SU-DHL-6 (cell line): ENCODE measurements at regions not wholly inside any gene's neighbourhood (a gene's known extent, or its start where the extent isn't known, plus 50 kb on each side); places are given as distances from the start of the nearest gene placed in this dataset.

Experiments used
- H2AFZ ChIP-seq: fragments of 200-600 bp; sonication (generic); 2 replicates; pipeline ENCODE4 v1.6.1; 2014; ENCODE audit warnings: low read depth, mild to moderate bottlenecking, moderate library complexity, mixed read lengths, antibody characterized with exemption, low read length; ENCODE audit not compliant: severe bottlenecking
- H3F3A ChIP-seq: fragments of 200-600 bp; shearing (Covaris generic); 2 replicates; pipeline ENCODE4 v1.6.0; 2016; ENCODE audit warnings: antibody characterized with exemption, mild to moderate bottlenecking; ENCODE audit not compliant: insufficient read depth
- H3K27ac ChIP-seq: fragments of 200-600 bp; sonication (generic); 2 replicates; pipeline ENCODE4 v1.5.1; 2016; ENCODE audit warnings: low read depth, mild to moderate bottlenecking, low read length, moderate library complexity, mixed read lengths
- H3K27me3 ChIP-seq: fragments of 200-600 bp; sonication (generic), shearing (Covaris generic); 2 replicates; pipeline ENCODE4 v1.6.0; 2014; ENCODE audit warnings: mild to moderate bottlenecking, low read length
- H3K36me3 ChIP-seq: fragments of 200-600 bp; sonication (generic); 2 replicates; pipeline ENCODE4 v1.6.1; 2014; ENCODE audit warnings: mild to moderate bottlenecking, low read length, mixed read lengths
- H3K4me2 ChIP-seq: fragments of 300-600, 200-600 bp; shearing (Covaris generic), sonication (generic); 2 replicates; pipeline ENCODE4 v1.6.0; 2014; ENCODE audit warnings: low read length, low read depth, mild to moderate bottlenecking; ENCODE audit not compliant: poor library complexity, severe bottlenecking
- H3K4me3 ChIP-seq: fragments of 200-600 bp; sonication (generic); 2 replicates; pipeline ENCODE4 v1.5.1; 2014; ENCODE audit warnings: antibody characterized with exemption, low read length, mild to moderate bottlenecking, mixed read lengths; ENCODE audit not compliant: insufficient read depth, poor library complexity, severe bottlenecking
- H3K79me2 ChIP-seq: fragments of 200-600 bp; sonication (generic); 2 replicates; pipeline ENCODE4 v1.6.1; 2014; ENCODE audit warnings: mild to moderate bottlenecking, low read length, moderate library complexity; ENCODE audit not compliant: insufficient read depth
- H3K9ac ChIP-seq: fragments of 200-600 bp; sonication (generic); 2 replicates; pipeline ENCODE4 v1.7.0; 2014; ENCODE audit warnings: mild to moderate bottlenecking, low read length
- H3K9me2 ChIP-seq: fragments of 200-600 bp; sonication (generic); replicated peaks from 2 replicates; pipeline ENCODE4 v1.6.1; 2014; ENCODE audit warnings: low read length; ENCODE audit not compliant: insufficient read depth
- H3K9me3 ChIP-seq: fragments of 200-600 bp; sonication (generic); 2 replicates; pipeline ENCODE4 v1.6.1; 2014; ENCODE audit warnings: low read length, mixed read lengths; ENCODE audit not compliant: insufficient read depth
- H4K20me1 ChIP-seq: fragments of 200-600 bp; sonication (generic); 2 replicates; pipeline ENCODE4 v1.6.1; 2014; ENCODE audit warnings: low read depth, mild to moderate bottlenecking, antibody characterized with exemption, low read length, moderate library complexity, mixed read lengths
- EZH2phosphoT487 ChIP-seq: fragments of 200-600 bp; sonication (generic), shearing (Covaris generic); conservative IDR thresholded peaks from 2 replicates; pipeline ENCODE4 v1.6.1; 2018; ENCODE audit warnings: mild to moderate bottlenecking, antibody characterized with exemption, low read length, moderate library complexity, mixed read lengths
- TF ChIP-seq, protein P1 (sequence below): fragments of 200-600 bp; sonication (generic); IDR thresholded peaks from one replicate; pipeline ENCODE4 v1.5.1; 2017; ENCODE audit warnings: antibody characterized with exemption, mild to moderate bottlenecking, low read length, moderate library complexity; ENCODE audit not compliant: insufficient read depth, poor library complexity, severe bottlenecking

DNA sequence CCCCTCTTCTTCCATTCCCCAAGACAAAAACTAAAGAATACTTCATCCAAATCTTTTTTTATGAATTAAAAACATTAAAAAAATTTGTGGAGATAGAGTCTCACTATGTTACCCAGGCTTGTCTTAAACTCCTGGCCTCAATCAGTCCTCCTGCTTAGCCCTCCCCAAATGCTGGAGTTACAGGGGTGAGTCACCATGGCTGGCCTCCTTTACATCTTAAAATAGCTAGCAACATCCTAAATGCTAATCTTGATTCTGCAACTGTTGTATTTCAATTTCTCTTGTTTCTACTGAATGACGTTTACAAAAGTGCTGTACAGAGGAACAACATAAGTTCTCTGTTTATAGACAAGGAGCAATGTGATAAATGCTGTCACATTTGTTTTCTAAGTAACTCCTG is 483.5 kb downstream of the ADGRL2 start:
- no peaks in the 10 kb centered on the region for H3K9me2 ChIP-seq
- H3K4me3 ChIP-seq = no peak overlapping the region
- no peaks in the 10 kb centered on the region for H3F3A ChIP-seq
- TF ChIP-seq, protein P1, sequence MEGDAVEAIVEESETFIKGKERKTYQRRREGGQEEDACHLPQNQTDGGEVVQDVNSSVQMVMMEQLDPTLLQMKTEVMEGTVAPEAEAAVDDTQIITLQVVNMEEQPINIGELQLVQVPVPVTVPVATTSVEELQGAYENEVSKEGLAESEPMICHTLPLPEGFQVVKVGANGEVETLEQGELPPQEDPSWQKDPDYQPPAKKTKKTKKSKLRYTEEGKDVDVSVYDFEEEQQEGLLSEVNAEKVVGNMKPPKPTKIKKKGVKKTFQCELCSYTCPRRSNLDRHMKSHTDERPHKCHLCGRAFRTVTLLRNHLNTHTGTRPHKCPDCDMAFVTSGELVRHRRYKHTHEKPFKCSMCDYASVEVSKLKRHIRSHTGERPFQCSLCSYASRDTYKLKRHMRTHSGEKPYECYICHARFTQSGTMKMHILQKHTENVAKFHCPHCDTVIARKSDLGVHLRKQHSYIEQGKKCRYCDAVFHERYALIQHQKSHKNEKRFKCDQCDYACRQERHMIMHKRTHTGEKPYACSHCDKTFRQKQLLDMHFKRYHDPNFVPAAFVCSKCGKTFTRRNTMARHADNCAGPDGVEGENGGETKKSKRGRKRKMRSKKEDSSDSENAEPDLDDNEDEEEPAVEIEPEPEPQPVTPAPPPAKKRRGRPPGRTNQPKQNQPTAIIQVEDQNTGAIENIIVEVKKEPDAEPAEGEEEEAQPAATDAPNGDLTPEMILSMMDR = no peak
- TF ChIP-seq EZH2phosphoT487 = no peak
- no peaks in the 10 kb centered on the region for H3K36me3 ChIP-seq
- H3K27me3 ChIP-seq = no peaks in the 10 kb centered on the region
- no peak overlapping the region for H3K4me2 ChIP-seq
- H4K20me1 ChIP-seq = no peaks in the 10 kb centered on the region
- H3K9ac ChIP-seq = no peak overlapping the region
- no peaks in the 10 kb centered on the region for H3K79me2 ChIP-seq
- H3K9me3 ChIP-seq = no peaks in the 10 kb centered on the region
- no peak overlapping the region for H3K27ac ChIP-seq
- H2AFZ ChIP-seq = no peak overlapping the region

DNA sequence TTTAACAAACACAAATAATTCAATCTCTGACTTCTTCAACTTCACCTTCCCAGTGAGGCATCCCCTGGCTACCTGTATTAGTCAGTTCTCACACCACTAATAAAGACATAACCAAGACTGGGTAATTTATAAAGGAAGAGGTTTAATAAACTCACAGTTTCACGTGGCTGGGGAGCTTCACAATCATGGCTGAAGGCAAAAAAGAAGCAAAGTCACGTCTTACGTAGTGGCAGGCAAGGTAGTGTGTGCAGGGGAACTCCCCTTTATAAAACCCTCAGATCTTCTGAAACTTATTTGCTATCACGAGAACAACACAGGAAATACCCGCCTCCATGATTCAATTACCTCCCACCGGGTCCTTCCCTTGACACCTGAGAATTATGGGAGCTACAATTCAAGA is 478.5 kb downstream of the ADGRL2 start:
- no peaks in the 10 kb centered on the region for H3K36me3 ChIP-seq
- H3K9ac ChIP-seq = no peak overlapping the region
- H3K79me2 ChIP-seq = no peaks in the 10 kb centered on the region
- H3K9me3 ChIP-seq = no peaks in the 10 kb centered on the region
- no peak overlapping the region for H3K27ac ChIP-seq
- H3F3A ChIP-seq = no peaks in the 10 kb centered on the region
- H4K20me1 ChIP-seq = no peaks in the 10 kb centered on the region
- no peaks in the 10 kb centered on the region for H3K9me2 ChIP-seq
- H3K27me3 ChIP-seq = no peaks in the 10 kb centered on the region
- TF ChIP-seq, protein P1 = no peak
- no peak for TF ChIP-seq EZH2phosphoT487
- H2AFZ ChIP-seq = no peak overlapping the region
- no peak overlapping the region for H3K4me2 ChIP-seq
- no peak overlapping the region for H3K4me3 ChIP-seq

DNA sequence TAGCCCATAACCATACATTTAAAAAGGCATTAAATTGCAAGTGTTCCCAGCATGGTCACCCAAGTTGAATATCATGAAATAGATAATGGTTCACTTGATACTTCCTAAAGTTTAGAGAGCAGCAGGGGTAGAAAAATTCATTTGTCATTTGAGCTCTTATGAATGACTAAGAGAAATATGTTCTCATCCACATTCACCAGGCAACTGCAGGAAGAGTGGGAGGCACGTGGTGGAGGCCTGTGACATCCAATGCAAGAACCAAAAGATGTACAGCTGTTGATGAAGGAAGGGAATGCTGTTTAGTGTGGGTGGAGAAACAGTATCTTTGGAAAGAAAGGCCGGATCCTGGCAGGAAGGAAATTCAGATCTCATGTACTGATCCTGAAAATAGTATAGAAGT is 473.1 kb downstream of the ADGRL2 start:
- H4K20me1 ChIP-seq = no peaks in the 10 kb centered on the region
- no peaks in the 10 kb centered on the region for H3K36me3 ChIP-seq
- no peaks in the 10 kb centered on the region for H3K27me3 ChIP-seq
- H3K9me3 ChIP-seq = peaks cover 3% of the 10 kb centered on the region; the same call in 1 of the 2 replicates
- H3K9ac ChIP-seq = no peak overlapping the region
- no peaks in the 10 kb centered on the region for H3K79me2 ChIP-seq
- H2AFZ ChIP-seq = no peak overlapping the region
- H3F3A ChIP-seq = no peaks in the 10 kb centered on the region
- H3K9me2 ChIP-seq = no peaks in the 10 kb centered on the region
- no peak overlapping the region for H3K4me2 ChIP-seq
- TF ChIP-seq, protein P1 = no peak
- TF ChIP-seq EZH2phosphoT487 = no peak
- no peak overlapping the region for H3K27ac ChIP-seq
- H3K4me3 ChIP-seq = no peak overlapping the region
